CD4-positive, alpha-beta memory T cell (primary cell): ENCODE measurements at regions not wholly inside any gene's neighbourhood (a gene's known extent, or its start where the extent isn't known, plus 50 kb on each side); places are given as distances from the start of the nearest gene placed in this dataset.

Experiments used
- CTCF ChIA-PET: fragments of 350-600 bp; sonication (Branson Sonifier 250); formaldehyde crosslinking; loops from one replicate; lab custom pipeline; 2021; ENCODE audit warnings: inconsistent platforms; ENCODE audit not compliant: partially characterized antibody; lab: Charles Lee
- POLR2A ChIA-PET: fragments of 350-600 bp; sonication (Branson Sonifier 250); formaldehyde crosslinking; loops from one replicate; lab custom pipeline; 2021; ENCODE audit not compliant: partially characterized antibody; lab: Charles Lee
- DNase-seq, 5 donors: peaks; one replicate each; pipeline versions ENCODE4 v3.0.0 to v3.0.0-alpha.2; 2020 to 2022; ENCODE audit warnings: mixed read lengths in 1 of 5
- H3K27ac ChIP-seq: one replicate; pipeline ENCODE4 v1.7.0; 2013; ENCODE audit warnings: low read depth, low read length
- H3K27me3 ChIP-seq: 2 replicates; pipeline ENCODE4 v1.7.0; 2013; ENCODE audit warnings: mild to moderate bottlenecking, low read length, moderate library complexity; ENCODE audit not compliant: insufficient read depth
- H3K36me3 ChIP-seq: 2 replicates; pipeline ENCODE4 v1.7.0; 2013; ENCODE audit warnings: mild to moderate bottlenecking, low read length, moderate library complexity; ENCODE audit not compliant: insufficient read depth
- H3K4me1 ChIP-seq: 2 replicates; pipeline ENCODE4 v1.7.0; 2013; ENCODE audit warnings: mild to moderate bottlenecking, low read length, moderate library complexity; ENCODE audit not compliant: insufficient read depth
- H3K4me3 ChIP-seq, 2 donors: one replicate each; pipeline ENCODE4 v1.7.0; 2013; ENCODE audit warnings: low read length in 2 of 2, mild to moderate bottlenecking in 1 of 2
- H3K9me3 ChIP-seq, 2 donors: one replicate each; pipeline ENCODE4 v1.7.0; 2013; ENCODE audit warnings: low read length in 2 of 2, control low read depth in 1 of 2; ENCODE audit not compliant: control insufficient read depth in 1 of 2
- H3K27ac Mint-ChIP-seq, 7 donors: one replicate each; pipeline ENCODE4 v1.8.0; 2020 to 2021; ENCODE audit warnings: mixed read lengths in 7 of 7, mild to moderate bottlenecking in 6 of 7, inconsistent platforms in 3 of 7, moderate library complexity in 3 of 7
- H3K27me3 Mint-ChIP-seq, 2 donors: one replicate each; pipeline ENCODE4 v1.8.0; 2020 to 2021; ENCODE audit warnings: mixed read lengths in 2 of 2
- H3K36me3 Mint-ChIP-seq, 2 donors: one replicate each; pipeline ENCODE4 v1.8.0; 2020 to 2021; ENCODE audit warnings: mixed read lengths in 2 of 2, inconsistent platforms in 1 of 2, mild to moderate bottlenecking in 1 of 2
- H3K4me1 Mint-ChIP-seq, 4 donors: one replicate each; pipeline ENCODE4 v1.8.0; 2020 to 2021; ENCODE audit warnings: mixed read lengths in 4 of 4, mild to moderate bottlenecking in 1 of 4
- H3K4me3 Mint-ChIP-seq, 8 donors: one replicate each; pipeline ENCODE4 v1.8.0; 2020 to 2021; ENCODE audit warnings: mixed read lengths in 8 of 8, mild to moderate bottlenecking in 7 of 8, moderate library complexity in 6 of 8, inconsistent platforms in 3 of 8
- H3K9me3 Mint-ChIP-seq, 8 donors: one replicate each; pipeline ENCODE4 v1.8.0; 2020 to 2021; ENCODE audit warnings: mixed read lengths in 8 of 8, mild to moderate bottlenecking in 5 of 8, inconsistent platforms in 3 of 8, moderate library complexity in 1 of 8
- intact Hi-C: fragments of 100-400 bp; cut with micrococcal nuclease; formaldehyde crosslinking; loops from one replicate; pipeline ENCODE4 v1.15.1; 2023

GRCh38 chr2:111704246-111704645 is 179.7 kb downstream of the ANAPC1 start:
- Histone ChIP-seq H3K4me3 (no peak overlapping the region), H3K9me3 (no peaks in the 10 kb centered on the region), H3K27me3 (no peaks in the 10 kb centered on the region), H3K27ac (no peak overlapping the region), H3K4me1 (peaks cover 20% of the 10 kb centered on the region), H3K36me3 (no peaks in the 10 kb centered on the region)
- Mint-ChIP-seq H3K4me3 (no peak overlapping the region), H3K36me3 (no peaks in the 10 kb centered on the region), H3K27ac (no peak overlapping the region), H3K27me3 (no peaks in the 10 kb centered on the region), H3K9me3 (no peaks in the 10 kb centered on the region), H3K4me1 (peaks cover 6 to 20% (median 16%) of the 10 kb centered on the region in 4 donors)
- intact Hi-C loops: loop anchor here (5.0 kb wide), 1 partner anchor 222 kb away; no protein-coding TSS in a partner anchor
- CTCF ChIA-PET: no interaction called here
- DNase-seq: no peak
- POLR2A ChIA-PET: no interaction called here

DNA sequence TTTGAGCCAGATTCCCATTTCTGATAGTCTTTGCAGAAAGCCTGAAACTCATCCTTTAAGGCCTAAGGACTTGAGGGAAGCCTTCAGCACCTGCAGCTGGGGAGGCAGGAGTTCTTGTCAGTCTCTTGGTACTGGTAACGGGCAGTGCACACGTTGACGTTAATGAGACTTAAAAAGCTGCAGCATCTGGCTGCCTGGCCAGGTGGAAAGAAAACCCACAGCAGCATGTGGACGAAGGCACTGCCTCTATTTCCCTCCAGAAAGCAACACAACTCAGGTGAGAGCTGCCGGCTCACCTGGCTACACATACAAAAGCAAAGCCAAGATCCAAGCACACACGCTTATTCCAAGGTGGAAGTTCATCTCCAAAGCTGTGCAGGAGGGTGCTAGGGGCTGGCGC is 178.8 kb downstream of the ANAPC1 start:
- Histone ChIP-seq H3K27ac (no peak overlapping the region), H3K4me3 (no peak overlapping the region), H3K36me3 (no peaks in the 10 kb centered on the region), H3K4me1 (peaks cover 17% of the 10 kb centered on the region), H3K9me3 (no peaks in the 10 kb centered on the region), H3K27me3 (no peaks in the 10 kb centered on the region)
- H3K9me3 Mint-ChIP-seq: no peaks in the 10 kb centered on the region
- H3K36me3 Mint-ChIP-seq: no peaks in the 10 kb centered on the region
- H3K27ac Mint-ChIP-seq: peak overlapping the region in 1 of 7 donors; percentile 18
- ChIA-PET CTCF (no interaction called here), POLR2A (no interaction called here)
- H3K27me3 Mint-ChIP-seq: no peaks in the 10 kb centered on the region
- intact Hi-C loops: no loop called here
- H3K4me1 Mint-ChIP-seq: peaks cover 5 to 19% (median 14%) of the 10 kb centered on the region in 4 donors
- H3K4me3 Mint-ChIP-seq: no peak overlapping the region
- no peak for DNase-seq

GRCh38 chr2:111705711-111706336 is 178.2 kb downstream of the ANAPC1 start:
- no peaks in the 10 kb centered on the region for H3K36me3 ChIP-seq
- peak in 3 of 5 donors; percentile 3 to 26 (median 9) for DNase-seq
- Mint-ChIP-seq H3K27me3 (no peaks in the 10 kb centered on the region), H3K27ac (peak overlapping the region in 4 of 7 donors; percentile 0 to 69 (median 30)), H3K4me3 (no peak overlapping the region), H3K36me3 (no peaks in the 10 kb centered on the region), H3K9me3 (no peaks in the 10 kb centered on the region), H3K4me1 (peaks cover 5 to 19% (median 14%) of the 10 kb centered on the region in 4 donors)
- H3K9me3 ChIP-seq: no peaks in the 10 kb centered on the region
- intact Hi-C loops: no loop called here
- H3K4me1 ChIP-seq: peaks cover 17% of the 10 kb centered on the region
- H3K4me3 ChIP-seq: no peak overlapping the region
- ChIA-PET POLR2A (no interaction called here), CTCF (no interaction called here)
- H3K27ac ChIP-seq: no peak overlapping the region
- H3K27me3 ChIP-seq: no peaks in the 10 kb centered on the region

DNA sequence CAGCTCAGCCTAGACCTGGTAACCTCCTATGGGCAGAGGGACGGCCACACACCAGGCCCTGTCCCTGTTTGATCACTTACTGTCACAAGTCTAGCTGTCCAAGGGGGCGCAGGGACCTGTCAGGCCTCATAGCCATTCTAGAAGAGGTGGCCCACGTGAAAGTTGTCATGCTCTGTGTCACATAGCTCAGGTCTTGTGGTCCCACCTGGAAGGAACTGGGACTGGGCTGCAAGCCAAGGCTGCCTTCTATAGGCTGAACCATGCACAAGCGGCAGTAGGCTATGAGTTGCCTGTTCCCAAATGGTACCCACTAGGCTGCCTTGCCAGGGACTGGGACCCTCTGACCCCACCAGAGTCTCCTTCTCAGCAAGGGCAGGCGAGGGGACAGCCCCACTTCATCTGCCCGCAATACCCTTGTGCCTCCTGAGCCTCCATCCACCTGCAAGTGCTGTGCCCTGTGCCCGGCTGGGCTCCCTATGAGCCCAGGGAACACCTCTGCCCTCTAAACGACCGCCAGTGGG is 177.5 kb downstream of the ANAPC1 start:
- no peak for DNase-seq
- no peaks in the 10 kb centered on the region for H3K36me3 ChIP-seq
- H3K27me3 ChIP-seq: no peaks in the 10 kb centered on the region
- Mint-ChIP-seq H3K27ac (no peak overlapping the region), H3K4me1 (peaks cover 5 to 19% (median 14%) of the 10 kb centered on the region in 4 donors), H3K9me3 (no peaks in the 10 kb centered on the region), H3K36me3 (no peaks in the 10 kb centered on the region), H3K27me3 (no peaks in the 10 kb centered on the region), H3K4me3 (no peak overlapping the region)
- no peak overlapping the region for H3K4me3 ChIP-seq
- POLR2A ChIA-PET: no interaction called here
- H3K9me3 ChIP-seq: no peaks in the 10 kb centered on the region
- no peak overlapping the region for H3K27ac ChIP-seq
- CTCF ChIA-PET: no interaction called here
- peaks cover 17% of the 10 kb centered on the region for H3K4me1 ChIP-seq
- intact Hi-C loops: no loop called here

- Mint-ChIP-seq H3K27me3 (no peaks in the 10 kb centered on the region), H3K36me3 (no peaks in the 10 kb centered on the region), H3K4me1 (peaks cover 5 to 12% (median 9%) of the 10 kb centered on the region in 4 donors), H3K27ac (no peak overlapping the region), H3K9me3 (no peaks in the 10 kb centered on the region), H3K4me3 (no peak overlapping the region)
- H3K4me3 ChIP-seq: no peak overlapping the region
- peaks cover 13% of the 10 kb centered on the region for H3K4me1 ChIP-seq
- no peaks in the 10 kb centered on the region for H3K9me3 ChIP-seq
- no peaks in the 10 kb centered on the region for H3K36me3 ChIP-seq
- H3K27ac ChIP-seq: no peak overlapping the region
- ChIA-PET POLR2A (no interaction called here), CTCF (no interaction called here)
- intact Hi-C loops: no loop called here
- no peak for DNase-seq
- no peaks in the 10 kb centered on the region for H3K27me3 ChIP-seq
Observed at GRCh38 chr2:111707700-111708099, 176.3 kb downstream of the ANAPC1 start.

GRCh38 chr2:111708476-111709180 is 175.4 kb downstream of the ANAPC1 start:
- CTCF ChIA-PET: no interaction called here
- no peaks in the 10 kb centered on the region for H3K36me3 Mint-ChIP-seq
- H3K9me3 ChIP-seq: no peaks in the 10 kb centered on the region
- H3K27ac ChIP-seq: no peak overlapping the region
- H3K4me3 ChIP-seq: no peak overlapping the region
- no peaks in the 10 kb centered on the region for H3K9me3 Mint-ChIP-seq
- no peak for DNase-seq
- no peaks in the 10 kb centered on the region for H3K27me3 Mint-ChIP-seq
- intact Hi-C loops: no loop called here
- H3K27me3 ChIP-seq: no peaks in the 10 kb centered on the region
- peak overlapping the region in 1 of 7 donors; percentile 36 for H3K27ac Mint-ChIP-seq
- POLR2A ChIA-PET: no interaction called here
- H3K4me3 Mint-ChIP-seq: no peak overlapping the region
- peaks cover 5 to 12% (median 9%) of the 10 kb centered on the region in 4 donors for H3K4me1 Mint-ChIP-seq
- H3K4me1 ChIP-seq: peaks cover 13% of the 10 kb centered on the region
- H3K36me3 ChIP-seq: no peaks in the 10 kb centered on the region

- H3K27me3 Mint-ChIP-seq: no peaks in the 10 kb centered on the region
- Histone ChIP-seq H3K27me3 (no peaks in the 10 kb centered on the region), H3K4me3 (no peak overlapping the region), H3K36me3 (no peaks in the 10 kb centered on the region), H3K4me1 (peaks cover 13% of the 10 kb centered on the region), H3K9me3 (no peaks in the 10 kb centered on the region), H3K27ac (no peak overlapping the region)
- H3K4me3 Mint-ChIP-seq: no peak overlapping the region
- POLR2A ChIA-PET: no interaction called here
- intact Hi-C loops: no loop called here
- no peaks in the 10 kb centered on the region for H3K9me3 Mint-ChIP-seq
- CTCF ChIA-PET: no interaction called here
- H3K27ac Mint-ChIP-seq: no peak overlapping the region
- no peak for DNase-seq
- H3K4me1 Mint-ChIP-seq: peaks cover 5 to 12% (median 9%) of the 10 kb centered on the region in 4 donors
- H3K36me3 Mint-ChIP-seq: no peaks in the 10 kb centered on the region
Observed at GRCh38 chr2:111709321-111709720, 174.7 kb downstream of the ANAPC1 start.
